ENCODE measurements at regions not wholly inside any gene's neighbourhood (a gene's known extent, or its start where the extent isn't known, plus 50 kb on each side); places are given as distances from the start of the nearest gene placed in this dataset.

- intact Hi-C loops (cut with micrococcal nuclease), result no loop called here
- Mint-ChIP-seq H3K27me3 (no peaks in the 10 kb centered on the region), H3K27ac (no peak overlapping the region), H3K9me3 (ENCODE audit: insufficient read depth) (peaks cover 12% of the 10 kb centered on the region), H3K4me3 (no peak overlapping the region), H3K4me1 (no peaks in the 10 kb centered on the region)
- Histone ChIP-seq H3K79me2 (ENCODE audit: control insufficient read depth, insufficient read depth, low read length) (no peaks in the 10 kb centered on the region), H3K9me3 (ENCODE audit: control extremely low read depth in 1 of 3, control insufficient read depth in 2 of 3, insufficient read depth in 1 of 3, low read length in 2 of 3) (peaks cover 0 to 2% (median 0%) of the 10 kb centered on the region in 3 donors), H3K9ac (ENCODE audit: low read length) (no peak overlapping the region), H3K36me3 (replicated peaks in 1 of 2; ENCODE audit: control extremely low read depth in 1 of 2, control insufficient read depth in 1 of 2, extremely low read depth in 1 of 2, insufficient read depth in 2 of 2, low read length in 1 of 2) (no peaks in the 10 kb centered on the region), H3K4me1 (ENCODE audit: control insufficient read depth in 2 of 2, insufficient read depth in 2 of 2, low read length in 2 of 2) (no peaks in the 10 kb centered on the region), H3K4me3 (ENCODE audit: control extremely low read depth in 1 of 5, extremely low read depth in 1 of 5, insufficient read depth in 1 of 5, low read depth in 2 of 5, low read length in 4 of 5) (no peak overlapping the region), H3K4me2 (replicated peaks; ENCODE audit: low read depth, low read length, poor library complexity, severe bottlenecking) (no peak overlapping the region), H2AFZ (ENCODE audit: insufficient read depth, low read depth, low read length, poor library complexity, severe bottlenecking) (no peak overlapping the region), H4K20me1 (ENCODE audit: control insufficient read depth, insufficient read depth, low read length, poor library complexity, severe bottlenecking) (no peaks in the 10 kb centered on the region), H3K27me3 (replicated peaks in 1 of 4; ENCODE audit: control extremely low read depth in 1 of 4, control insufficient read depth in 3 of 4, insufficient read depth in 4 of 4, low read length in 3 of 4) (no peaks in the 10 kb centered on the region), H3K27ac (ENCODE audit: low read length in 2 of 2) (no peak overlapping the region)
- ATAC-seq (ENCODE audit: low read depth) (no peak), DNase-seq (no peak)
- WGBS (ENCODE audit: insufficient coverage), result 96% methylated on average over 3 of the region's 4 CpGs
- TF ChIP-seq, protein P1, sequence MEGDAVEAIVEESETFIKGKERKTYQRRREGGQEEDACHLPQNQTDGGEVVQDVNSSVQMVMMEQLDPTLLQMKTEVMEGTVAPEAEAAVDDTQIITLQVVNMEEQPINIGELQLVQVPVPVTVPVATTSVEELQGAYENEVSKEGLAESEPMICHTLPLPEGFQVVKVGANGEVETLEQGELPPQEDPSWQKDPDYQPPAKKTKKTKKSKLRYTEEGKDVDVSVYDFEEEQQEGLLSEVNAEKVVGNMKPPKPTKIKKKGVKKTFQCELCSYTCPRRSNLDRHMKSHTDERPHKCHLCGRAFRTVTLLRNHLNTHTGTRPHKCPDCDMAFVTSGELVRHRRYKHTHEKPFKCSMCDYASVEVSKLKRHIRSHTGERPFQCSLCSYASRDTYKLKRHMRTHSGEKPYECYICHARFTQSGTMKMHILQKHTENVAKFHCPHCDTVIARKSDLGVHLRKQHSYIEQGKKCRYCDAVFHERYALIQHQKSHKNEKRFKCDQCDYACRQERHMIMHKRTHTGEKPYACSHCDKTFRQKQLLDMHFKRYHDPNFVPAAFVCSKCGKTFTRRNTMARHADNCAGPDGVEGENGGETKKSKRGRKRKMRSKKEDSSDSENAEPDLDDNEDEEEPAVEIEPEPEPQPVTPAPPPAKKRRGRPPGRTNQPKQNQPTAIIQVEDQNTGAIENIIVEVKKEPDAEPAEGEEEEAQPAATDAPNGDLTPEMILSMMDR (IDR thresholded peaks at IDR 0.05), result no peak
- TF ChIP-seq EZH2 (IDR thresholded peaks at IDR 0.05; ENCODE audit: borderline replicate concordance, insufficient read depth, low read depth, low read length, poor library complexity, severe bottlenecking), result no peak
- POLR2A ChIA-PET, result no interaction called here
- CTCF ChIA-PET, result no interaction called here
These were observed 96.0 kb upstream of the TMTC1 start for GRCh38 chr12:29879606-29880308.

GRCh38 chr12:29869946-29870345, 86.2 kb upstream of the TMTC1 start:
- H3K36me3 ChIP-seq (replicated peaks in 1 of 2; ENCODE audit: control extremely low read depth in 1 of 2, control insufficient read depth in 1 of 2, extremely low read depth in 1 of 2, insufficient read depth in 2 of 2, low read length in 1 of 2), result no peaks in the 10 kb centered on the region
- H3K9me3 ChIP-seq (ENCODE audit: control extremely low read depth in 1 of 3, control insufficient read depth in 2 of 3, insufficient read depth in 1 of 3, low read length in 2 of 3), result peaks cover 0 to 10% (median 0%) of the 10 kb centered on the region in 3 donors
- Mint-ChIP-seq H3K9me3 (ENCODE audit: insufficient read depth) (no peaks in the 10 kb centered on the region), H3K4me3 (no peak overlapping the region), H3K27ac (no peak overlapping the region), H3K4me1 (no peaks in the 10 kb centered on the region), H3K27me3 (no peaks in the 10 kb centered on the region)
- DNase-seq (no peak), ATAC-seq (ENCODE audit: low read depth) (no peak)
- H3K4me2 ChIP-seq (replicated peaks; ENCODE audit: low read depth, low read length, poor library complexity, severe bottlenecking), result no peak overlapping the region
- no peak overlapping the region for H2AFZ ChIP-seq (ENCODE audit: insufficient read depth, low read depth, low read length, poor library complexity, severe bottlenecking)
- no CpG with 5 or more reads among the region's 1 CpG for WGBS (ENCODE audit: insufficient coverage)
- H3K4me3 ChIP-seq (ENCODE audit: control extremely low read depth in 1 of 5, extremely low read depth in 1 of 5, insufficient read depth in 1 of 5, low read depth in 2 of 5, low read length in 4 of 5), result no peak overlapping the region
- intact Hi-C loops (cut with micrococcal nuclease), result no loop called here
- no peaks in the 10 kb centered on the region for H4K20me1 ChIP-seq (ENCODE audit: control insufficient read depth, insufficient read depth, low read length, poor library complexity, severe bottlenecking)
- H3K27me3 ChIP-seq (replicated peaks in 1 of 4; ENCODE audit: control extremely low read depth in 1 of 4, control insufficient read depth in 3 of 4, insufficient read depth in 4 of 4, low read length in 3 of 4), result no peaks in the 10 kb centered on the region
- no peaks in the 10 kb centered on the region for H3K4me1 ChIP-seq (ENCODE audit: control insufficient read depth in 2 of 2, insufficient read depth in 2 of 2, low read length in 2 of 2)
- CTCF ChIA-PET, result no interaction called here
- no peaks in the 10 kb centered on the region for H3K79me2 ChIP-seq (ENCODE audit: control insufficient read depth, insufficient read depth, low read length)
- no peak overlapping the region for H3K27ac ChIP-seq (ENCODE audit: low read length in 2 of 2)
- TF ChIP-seq EZH2 (IDR thresholded peaks at IDR 0.05; ENCODE audit: borderline replicate concordance, insufficient read depth, low read depth, low read length, poor library complexity, severe bottlenecking), result no peak
- TF ChIP-seq, protein P1 (IDR thresholded peaks at IDR 0.05), result no peak
- POLR2A ChIA-PET, result no interaction called here
- H3K9ac ChIP-seq (ENCODE audit: low read length), result no peak overlapping the region
